H1 (cell line): ENCODE measurements at regions not wholly inside any gene's neighbourhood (a gene's known extent, or its start where the extent isn't known, plus 50 kb on each side); places are given as distances from the start of the nearest gene placed in this dataset.

Experiments used
- NANOG ChIP-seq: IDR thresholded peaks from 2 replicates; pipeline ENCODE4 v1.6.1; 2011; ENCODE audit warnings: low read length, low read depth, mild to moderate bottlenecking, inconsistent platforms; ENCODE audit not compliant: insufficient read depth, poor library complexity, severe bottlenecking
- POLR2A ChIP-seq, 2 experiments: IDR thresholded peaks; 1 replicate in 1 of 2; 2 replicates in 1 of 2; pipeline ENCODE4 v1.6.1; 2011; ENCODE audit warnings: low read depth in 2 of 2, low read length in 2 of 2, mild to moderate bottlenecking in 2 of 2; ENCODE audit errors: control extremely low read depth in 1 of 2
- TF ChIP-seq, protein P1 (sequence below), 3 experiments: IDR thresholded peaks; 1 replicate in 2 of 3; 2 replicates in 1 of 3; pipeline versions ENCODE4 v1.5.1 to v1.6.1; 2011; ENCODE audit warnings: low read length in 3 of 3, mild to moderate bottlenecking in 3 of 3, inconsistent platforms in 2 of 3, low read depth in 1 of 3, moderate library complexity in 1 of 3; ENCODE audit not compliant: insufficient read depth in 1 of 3; ENCODE audit errors: control extremely low read depth in 1 of 3
- TF ChIP-seq, protein P2 (sequence below): IDR thresholded peaks from 2 replicates; pipeline ENCODE4 v1.6.1; 2011; ENCODE audit warnings: low read length, improper control_type of control experiment

DNA sequence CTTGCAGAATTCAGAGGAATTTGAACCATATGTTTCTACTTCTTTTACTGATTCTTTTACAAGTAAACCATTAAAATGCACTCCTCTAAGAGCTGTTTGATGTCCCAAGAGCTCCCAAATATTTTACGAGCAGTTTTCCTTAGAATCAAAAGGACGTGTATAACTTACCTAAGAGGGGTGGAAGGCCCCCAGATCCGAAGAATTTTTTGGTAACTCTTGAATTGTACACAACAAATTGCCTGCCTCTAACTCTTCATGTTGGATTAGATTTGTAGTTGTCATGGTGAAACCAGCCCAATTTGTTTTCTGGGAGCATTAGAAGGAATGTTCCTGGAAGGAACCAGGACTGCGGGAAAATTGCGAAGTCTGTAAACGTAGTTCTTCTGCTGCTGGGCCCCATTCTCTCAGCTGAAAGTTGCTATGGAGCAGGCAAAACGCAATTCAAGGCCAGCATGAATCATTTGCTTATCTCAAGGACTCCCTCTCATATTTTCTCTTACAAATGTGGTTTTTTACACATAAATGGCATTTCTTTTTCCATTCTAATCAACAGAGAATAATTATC, 124.8 kb upstream of the TMEM72 start:
- TF ChIP-seq, protein P1, sequence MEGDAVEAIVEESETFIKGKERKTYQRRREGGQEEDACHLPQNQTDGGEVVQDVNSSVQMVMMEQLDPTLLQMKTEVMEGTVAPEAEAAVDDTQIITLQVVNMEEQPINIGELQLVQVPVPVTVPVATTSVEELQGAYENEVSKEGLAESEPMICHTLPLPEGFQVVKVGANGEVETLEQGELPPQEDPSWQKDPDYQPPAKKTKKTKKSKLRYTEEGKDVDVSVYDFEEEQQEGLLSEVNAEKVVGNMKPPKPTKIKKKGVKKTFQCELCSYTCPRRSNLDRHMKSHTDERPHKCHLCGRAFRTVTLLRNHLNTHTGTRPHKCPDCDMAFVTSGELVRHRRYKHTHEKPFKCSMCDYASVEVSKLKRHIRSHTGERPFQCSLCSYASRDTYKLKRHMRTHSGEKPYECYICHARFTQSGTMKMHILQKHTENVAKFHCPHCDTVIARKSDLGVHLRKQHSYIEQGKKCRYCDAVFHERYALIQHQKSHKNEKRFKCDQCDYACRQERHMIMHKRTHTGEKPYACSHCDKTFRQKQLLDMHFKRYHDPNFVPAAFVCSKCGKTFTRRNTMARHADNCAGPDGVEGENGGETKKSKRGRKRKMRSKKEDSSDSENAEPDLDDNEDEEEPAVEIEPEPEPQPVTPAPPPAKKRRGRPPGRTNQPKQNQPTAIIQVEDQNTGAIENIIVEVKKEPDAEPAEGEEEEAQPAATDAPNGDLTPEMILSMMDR (IDR thresholded peaks at IDR 0.05; ENCODE audit: control extremely low read depth in 1 of 3, insufficient read depth in 1 of 3, low read depth in 1 of 3, low read length in 3 of 3), result no peak
- TF ChIP-seq, protein P2, sequence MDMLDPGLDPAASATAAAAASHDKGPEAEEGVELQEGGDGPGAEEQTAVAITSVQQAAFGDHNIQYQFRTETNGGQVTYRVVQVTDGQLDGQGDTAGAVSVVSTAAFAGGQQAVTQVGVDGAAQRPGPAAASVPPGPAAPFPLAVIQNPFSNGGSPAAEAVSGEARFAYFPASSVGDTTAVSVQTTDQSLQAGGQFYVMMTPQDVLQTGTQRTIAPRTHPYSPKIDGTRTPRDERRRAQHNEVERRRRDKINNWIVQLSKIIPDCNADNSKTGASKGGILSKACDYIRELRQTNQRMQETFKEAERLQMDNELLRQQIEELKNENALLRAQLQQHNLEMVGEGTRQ, result no peak
- TF ChIP-seq NANOG (no peak), POLR2A (IDR thresholded peaks at IDR 0.05; ENCODE audit: control extremely low read depth in 1 of 2, low read depth in 2 of 2, low read length in 2 of 2) (no peak)
